ENCODE measurements at regions not wholly inside any gene's neighbourhood (a gene's known extent, or its start where the extent isn't known, plus 50 kb on each side); places are given as distances from the start of the nearest gene placed in this dataset.

DNA sequence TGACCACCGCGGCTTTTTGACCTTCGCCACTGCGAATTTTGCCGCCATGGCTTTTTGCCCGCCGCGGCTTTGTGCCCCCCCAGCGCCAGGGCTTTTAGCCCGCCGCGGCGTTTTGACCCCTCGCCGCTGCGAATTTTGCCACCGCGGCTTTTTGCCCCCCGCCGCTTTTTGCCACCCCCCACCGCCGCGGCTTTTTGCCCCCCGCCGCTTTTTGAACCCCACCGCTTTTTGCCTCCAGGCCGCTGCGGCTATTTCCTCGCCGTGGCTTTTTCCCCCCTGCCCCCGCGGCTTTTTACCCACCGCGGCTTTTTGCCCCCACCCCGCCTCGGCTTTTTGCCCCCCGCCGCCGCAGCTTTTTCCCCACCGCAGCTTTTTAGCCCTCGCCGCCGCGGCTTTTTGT is 134.8 kb upstream of the TP53TG3C start:
- TF ChIP-seq, protein P1, sequence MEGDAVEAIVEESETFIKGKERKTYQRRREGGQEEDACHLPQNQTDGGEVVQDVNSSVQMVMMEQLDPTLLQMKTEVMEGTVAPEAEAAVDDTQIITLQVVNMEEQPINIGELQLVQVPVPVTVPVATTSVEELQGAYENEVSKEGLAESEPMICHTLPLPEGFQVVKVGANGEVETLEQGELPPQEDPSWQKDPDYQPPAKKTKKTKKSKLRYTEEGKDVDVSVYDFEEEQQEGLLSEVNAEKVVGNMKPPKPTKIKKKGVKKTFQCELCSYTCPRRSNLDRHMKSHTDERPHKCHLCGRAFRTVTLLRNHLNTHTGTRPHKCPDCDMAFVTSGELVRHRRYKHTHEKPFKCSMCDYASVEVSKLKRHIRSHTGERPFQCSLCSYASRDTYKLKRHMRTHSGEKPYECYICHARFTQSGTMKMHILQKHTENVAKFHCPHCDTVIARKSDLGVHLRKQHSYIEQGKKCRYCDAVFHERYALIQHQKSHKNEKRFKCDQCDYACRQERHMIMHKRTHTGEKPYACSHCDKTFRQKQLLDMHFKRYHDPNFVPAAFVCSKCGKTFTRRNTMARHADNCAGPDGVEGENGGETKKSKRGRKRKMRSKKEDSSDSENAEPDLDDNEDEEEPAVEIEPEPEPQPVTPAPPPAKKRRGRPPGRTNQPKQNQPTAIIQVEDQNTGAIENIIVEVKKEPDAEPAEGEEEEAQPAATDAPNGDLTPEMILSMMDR (IDR thresholded peaks at IDR 0.05): no peak
- TF ChIP-seq POLR2A (IDR thresholded peaks at IDR 0.05): no peak
- TF ChIP-seq EP300 (IDR thresholded peaks at IDR 0.05; ENCODE audit: low read depth): no peak
